ENCODE measurements at regions not wholly inside any gene's neighbourhood (a gene's known extent, or its start where the extent isn't known, plus 50 kb on each side); places are given as distances from the start of the nearest gene placed in this dataset.

GRCh38 chr17:15049795-15050160 is 215.3 kb downstream of the PMP22 start:
- H3K4me3 ChIP-seq (ENCODE audit: low read length), result no peak overlapping the region
- H3F3A ChIP-seq (ENCODE audit: insufficient read depth, low read length), result no peaks in the 10 kb centered on the region
- H3K27ac ChIP-seq (ENCODE audit: low read length), result no peak overlapping the region
- H3K9me2 ChIP-seq (replicated peaks; ENCODE audit: insufficient read depth, low read length), result no peaks in the 10 kb centered on the region
- H3K79me2 ChIP-seq (ENCODE audit: low read length), result no peaks in the 10 kb centered on the region
- no peak overlapping the region for H3K9ac ChIP-seq (ENCODE audit: low read length)
- H4K20me1 ChIP-seq (ENCODE audit: insufficient read depth, low read length), result no peaks in the 10 kb centered on the region
- H3K36me3 ChIP-seq (replicated peaks; ENCODE audit: insufficient read depth, low read length), result no peaks in the 10 kb centered on the region
- no peak overlapping the region for H2AFZ ChIP-seq (ENCODE audit: low read length)
- DNase-seq, result no peak
- H3K9me3 ChIP-seq (replicated peaks; ENCODE audit: insufficient read depth, low read length), result no peaks in the 10 kb centered on the region
- H3K27me3 ChIP-seq (replicated peaks; ENCODE audit: insufficient read depth, low read length), result no peaks in the 10 kb centered on the region
- no peak for TF ChIP-seq EZH2 (optimal IDR thresholded peaks at IDR 0.05; ENCODE audit: low read depth, low read length)
- H3K4me1 ChIP-seq (ENCODE audit: low read length), result no peaks in the 10 kb centered on the region
- no peak overlapping the region for H3K4me2 ChIP-seq (ENCODE audit: low read depth, low read length)

GRCh38 chr17:15048933-15049794 is 216.0 kb downstream of the PMP22 start:
- no peaks in the 10 kb centered on the region for H3K9me3 ChIP-seq (replicated peaks; ENCODE audit: insufficient read depth, low read length)
- TF ChIP-seq EZH2 (optimal IDR thresholded peaks at IDR 0.05; ENCODE audit: low read depth, low read length), result no peak
- no peak for TF ChIP-seq EZH2phosphoT487 (IDR thresholded peaks at IDR 0.05; ENCODE audit: low read length)
- TF ChIP-seq CTCF (IDR thresholded peaks at IDR 0.05; ENCODE audit: low read length), result no peak
- H4K20me1 ChIP-seq (ENCODE audit: insufficient read depth, low read length), result no peaks in the 10 kb centered on the region
- H3K27ac ChIP-seq (ENCODE audit: low read length), result no peak overlapping the region
- H3K4me3 ChIP-seq (ENCODE audit: low read length), result no peak overlapping the region
- no peak overlapping the region for H2AFZ ChIP-seq (ENCODE audit: low read length)
- DNase-seq, result no peak
- no peaks in the 10 kb centered on the region for H3K79me2 ChIP-seq (ENCODE audit: low read length)
- no peak overlapping the region for H3K9ac ChIP-seq (ENCODE audit: low read length)
- no peaks in the 10 kb centered on the region for H3K4me1 ChIP-seq (ENCODE audit: low read length)
- no peaks in the 10 kb centered on the region for H3K27me3 ChIP-seq (replicated peaks; ENCODE audit: insufficient read depth, low read length)
- H3F3A ChIP-seq (ENCODE audit: insufficient read depth, low read length), result no peaks in the 10 kb centered on the region
- H3K4me2 ChIP-seq (ENCODE audit: low read depth, low read length), result no peak overlapping the region
- no peaks in the 10 kb centered on the region for H3K9me2 ChIP-seq (replicated peaks; ENCODE audit: insufficient read depth, low read length)
- H3K36me3 ChIP-seq (replicated peaks; ENCODE audit: insufficient read depth, low read length), result no peaks in the 10 kb centered on the region

- no peak overlapping the region for H3K27ac ChIP-seq (ENCODE audit: low read length)
These were observed 216.7 kb downstream of the PMP22 start for GRCh38 chr17:15048381-15048780.

More at GRCh38 chr17:15048381-15048780, 216.7 kb downstream of the PMP22 start:
- no peaks in the 10 kb centered on the region for H3F3A ChIP-seq (ENCODE audit: insufficient read depth, low read length)
- no peaks in the 10 kb centered on the region for H3K9me3 ChIP-seq (replicated peaks; ENCODE audit: insufficient read depth, low read length)
- no peaks in the 10 kb centered on the region for H3K27me3 ChIP-seq (replicated peaks; ENCODE audit: insufficient read depth, low read length)
- H3K9ac ChIP-seq (ENCODE audit: low read length), result no peak overlapping the region
- H4K20me1 ChIP-seq (ENCODE audit: insufficient read depth, low read length), result no peaks in the 10 kb centered on the region
- TF ChIP-seq EZH2 (optimal IDR thresholded peaks at IDR 0.05; ENCODE audit: low read depth, low read length) (no peak), CTCF (IDR thresholded peaks at IDR 0.05; ENCODE audit: low read length) (no peak), EZH2phosphoT487 (IDR thresholded peaks at IDR 0.05; ENCODE audit: low read length) (no peak)
- no peak overlapping the region for H3K4me3 ChIP-seq (ENCODE audit: low read length)
- no peak overlapping the region for H2AFZ ChIP-seq (ENCODE audit: low read length)
- no peaks in the 10 kb centered on the region for H3K36me3 ChIP-seq (replicated peaks; ENCODE audit: insufficient read depth, low read length)
- no peak for DNase-seq
- no peaks in the 10 kb centered on the region for H3K4me1 ChIP-seq (ENCODE audit: low read length)
- no peak overlapping the region for H3K4me2 ChIP-seq (ENCODE audit: low read depth, low read length)
- H3K9me2 ChIP-seq (replicated peaks; ENCODE audit: insufficient read depth, low read length), result no peaks in the 10 kb centered on the region
- no peaks in the 10 kb centered on the region for H3K79me2 ChIP-seq (ENCODE audit: low read length)
